ENCODE measurements at regions not wholly inside any gene's neighbourhood (a gene's known extent, or its start where the extent isn't known, plus 50 kb on each side); places are given as distances from the start of the nearest gene placed in this dataset.

DNA sequence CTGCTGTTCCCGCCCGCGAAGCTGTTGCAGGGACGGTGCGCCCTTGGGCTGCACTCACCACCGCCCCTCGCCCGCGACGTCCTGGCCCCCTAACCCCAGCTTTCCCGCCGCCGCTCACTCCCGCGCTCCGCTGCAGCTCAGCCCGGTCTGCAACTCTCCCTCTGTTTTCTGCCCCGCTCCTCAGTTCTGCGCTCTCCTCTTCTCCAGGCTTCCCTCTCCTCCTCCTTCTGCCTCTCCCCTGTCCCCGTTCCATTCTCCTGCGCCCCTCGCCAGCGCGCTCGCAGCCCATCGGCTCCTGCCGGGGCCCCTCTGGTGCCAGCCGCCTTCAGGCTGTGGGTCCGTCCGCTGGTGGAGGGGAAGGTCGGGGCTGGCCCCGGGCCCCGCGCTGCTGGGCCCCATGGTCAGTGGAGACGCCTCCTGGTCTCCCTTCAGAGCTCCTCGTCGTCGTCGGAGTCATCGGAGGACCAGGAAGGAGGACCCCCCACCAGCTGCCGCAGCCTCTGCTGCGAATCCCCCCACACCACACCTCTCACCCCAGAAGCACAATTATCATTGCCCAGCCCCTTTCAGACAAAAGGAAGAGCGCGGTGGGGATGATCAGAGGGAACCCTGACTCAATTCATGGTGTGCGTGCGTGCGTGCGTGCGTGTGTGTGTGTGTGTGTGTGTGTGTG, 223.2 kb upstream of the FOXF1 start:
- DNase-seq = no peak

DNA sequence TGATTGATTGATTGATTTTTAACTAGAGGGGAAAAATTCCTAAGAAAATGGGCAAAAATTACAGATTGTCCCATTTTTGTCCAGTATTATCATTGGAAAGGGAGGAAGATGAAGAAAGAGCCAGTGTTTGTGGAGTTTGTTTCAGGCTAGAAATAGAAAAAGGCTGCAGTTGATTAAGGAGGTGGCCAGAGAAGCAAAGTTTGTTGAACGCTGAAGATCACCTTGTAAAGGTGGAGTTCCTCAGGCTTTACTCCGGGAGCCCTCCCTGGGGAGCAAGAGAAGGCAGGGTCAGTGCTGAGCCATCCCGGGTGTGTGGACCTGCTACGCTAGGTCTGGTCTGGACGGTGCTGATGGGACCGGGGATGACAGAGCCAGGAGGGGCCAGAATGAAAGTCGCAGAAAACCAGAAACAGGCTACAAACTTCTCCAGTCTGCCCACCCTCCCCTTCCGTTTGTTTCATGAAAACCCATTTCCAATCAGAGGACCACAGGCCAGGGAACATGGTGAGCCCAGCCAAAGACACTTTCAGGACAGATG, 222.6 kb upstream of the FOXF1 start:
- DNase-seq = no peak

- DNase-seq = no peak
These were observed 221.5 kb upstream of the FOXF1 start for GRCh38 chr16:86288716-86289294.

- no peak for DNase-seq
These were observed 221.0 kb upstream of the FOXF1 start for GRCh38 chr16:86289304-86289703.

- DNase-seq = no peak
These were observed 220.4 kb upstream of the FOXF1 start for GRCh38 chr16:86289907-86290306.

- DNase-seq = no peak
These were observed 218.8 kb upstream of the FOXF1 start for GRCh38 chr16:86291491-86291890.

GRCh38 chr16:86292171-86292775, 218.1 kb upstream of the FOXF1 start:
- no peak for DNase-seq

DNA sequence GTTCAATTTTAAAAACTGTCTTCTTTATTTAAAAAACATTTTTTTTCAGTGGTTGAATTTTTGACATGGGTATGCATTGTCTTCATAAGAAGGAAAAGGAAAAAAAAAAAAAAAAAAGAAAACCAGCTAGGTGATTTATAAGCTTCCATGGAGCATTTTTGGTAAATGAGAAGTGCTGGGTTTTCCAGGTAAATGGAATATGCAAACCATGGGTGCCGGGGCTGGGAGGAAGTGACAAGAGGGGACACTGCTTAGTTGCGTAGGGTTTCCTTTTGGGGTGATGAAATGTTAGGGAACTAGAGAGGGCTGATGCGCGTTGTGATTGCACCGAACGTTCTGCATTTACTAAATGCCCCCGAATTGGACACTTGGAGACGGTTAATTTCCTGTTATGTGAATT, 217.4 kb upstream of the FOXF1 start:
- no peak for DNase-seq

- DNase-seq = no peak
These were observed 216.4 kb upstream of the FOXF1 start for GRCh38 chr16:86293906-86294305.

- no peak for DNase-seq
These were observed 215.7 kb upstream of the FOXF1 start for GRCh38 chr16:86294535-86295196.

- DNase-seq = no peak
These were observed 214.1 kb upstream of the FOXF1 start for GRCh38 chr16:86296256-86296655.

- DNase-seq = no peak
These were observed 212.9 kb upstream of the FOXF1 start for GRCh38 chr16:86297391-86297790.

GRCh38 chr16:86297866-86298757, 212.2 kb upstream of the FOXF1 start:
- DNase-seq = no peak

GRCh38 chr16:86298758-86299134, 211.6 kb upstream of the FOXF1 start:
- DNase-seq = no peak

DNA sequence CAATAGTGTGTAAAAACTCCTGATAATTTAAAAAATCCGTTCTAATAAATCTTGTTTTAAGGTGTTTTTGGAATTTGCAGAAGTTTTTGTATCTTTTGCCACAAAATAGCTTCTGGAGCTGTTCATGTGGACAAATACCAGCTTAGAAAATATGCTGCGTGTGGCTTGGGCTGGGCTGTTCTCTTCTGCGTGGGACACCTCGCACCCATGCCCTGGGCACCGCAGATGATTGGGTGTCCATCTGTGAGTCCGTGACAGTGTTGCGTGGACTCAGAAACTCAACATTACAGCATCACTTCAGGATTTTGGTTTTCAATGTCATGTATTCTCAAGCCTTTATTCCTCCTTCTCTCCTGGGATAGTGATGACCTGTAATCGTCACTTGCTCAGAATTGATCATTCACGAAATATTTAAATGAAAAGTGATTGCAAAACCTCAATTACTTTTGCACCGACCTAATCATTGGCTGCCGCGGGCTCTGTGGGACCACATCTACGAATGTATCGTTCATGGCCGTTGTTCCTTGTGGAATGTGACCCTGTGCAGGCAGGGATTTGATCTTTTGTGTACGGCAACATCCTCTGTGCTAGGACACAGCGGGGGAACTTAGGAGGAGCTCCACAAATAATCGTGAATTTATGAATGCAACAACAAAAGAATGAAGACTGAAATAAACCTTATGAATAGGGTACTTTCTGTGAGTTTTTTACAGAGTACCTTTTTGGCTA, 210.3 kb upstream of the FOXF1 start:
- DNase-seq = no peak

DNA sequence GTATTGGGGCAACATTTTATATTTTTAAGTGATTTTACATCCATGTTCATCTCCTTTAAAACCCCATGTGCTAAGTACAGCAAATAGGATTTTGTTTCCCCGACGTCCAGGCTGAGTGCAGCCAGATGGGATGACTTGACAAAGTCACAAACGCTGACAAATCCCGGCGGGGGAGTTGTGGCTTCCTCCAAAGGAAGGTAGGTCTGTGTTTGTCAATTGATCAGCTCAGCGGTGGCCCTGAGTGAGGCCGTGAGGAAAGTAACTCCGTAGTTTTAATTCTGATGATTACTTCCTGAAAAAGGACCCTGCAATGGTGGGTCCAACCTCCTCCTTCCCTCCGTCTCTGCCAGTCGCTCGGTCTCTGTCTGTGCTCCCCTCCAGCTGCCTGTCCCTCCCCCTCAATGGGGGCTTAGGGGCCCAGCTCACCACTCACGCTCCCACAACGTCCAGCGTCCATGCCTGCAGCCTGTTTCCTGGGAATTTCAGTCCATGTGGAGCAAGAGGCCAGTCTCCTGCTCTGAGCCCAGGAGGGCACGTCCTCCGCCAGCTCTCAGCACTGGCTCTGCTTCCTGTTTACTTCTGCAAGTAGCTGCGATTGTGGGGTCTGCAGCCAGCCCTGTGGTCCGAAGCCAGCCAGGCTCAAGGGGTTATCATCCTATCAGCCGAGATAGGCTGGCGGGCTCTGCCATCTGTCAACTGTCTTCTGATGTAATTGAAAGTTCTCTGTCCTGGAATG, 209.4 kb upstream of the FOXF1 start:
- DNase-seq = no peak

DNA sequence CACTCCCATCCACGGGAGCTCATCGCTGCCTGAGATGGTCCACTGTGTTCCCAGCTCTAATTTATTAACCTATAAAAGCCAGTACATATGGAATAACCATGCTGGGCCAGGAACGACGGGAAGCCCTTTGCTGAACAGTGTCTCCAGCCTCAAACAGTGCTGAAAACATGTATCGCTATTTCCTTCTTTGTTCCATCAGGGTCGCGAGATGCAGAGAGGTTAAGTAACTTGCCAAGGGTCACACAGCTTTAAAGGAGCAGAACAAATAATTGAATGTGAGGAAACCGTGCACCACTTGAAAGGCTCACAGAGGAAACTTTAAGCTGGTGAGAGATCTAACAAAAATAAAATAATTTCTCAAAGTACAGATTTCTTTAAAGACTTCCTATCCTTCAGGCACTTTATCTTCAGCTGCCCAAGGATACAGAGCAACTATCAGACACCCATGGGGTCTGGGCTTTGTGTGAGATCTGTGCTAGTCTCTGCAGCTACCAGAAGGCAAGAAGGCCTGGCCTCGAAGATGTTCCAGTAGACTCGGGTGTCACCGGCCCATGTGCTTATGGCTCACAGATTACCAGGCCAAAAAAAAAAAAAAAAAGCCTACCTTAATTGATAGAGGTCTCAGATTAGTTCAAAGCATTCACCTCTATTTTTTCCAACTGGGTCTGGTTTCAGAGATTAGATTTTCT, 207.8 kb upstream of the FOXF1 start:
- DNase-seq = no peak

DNA sequence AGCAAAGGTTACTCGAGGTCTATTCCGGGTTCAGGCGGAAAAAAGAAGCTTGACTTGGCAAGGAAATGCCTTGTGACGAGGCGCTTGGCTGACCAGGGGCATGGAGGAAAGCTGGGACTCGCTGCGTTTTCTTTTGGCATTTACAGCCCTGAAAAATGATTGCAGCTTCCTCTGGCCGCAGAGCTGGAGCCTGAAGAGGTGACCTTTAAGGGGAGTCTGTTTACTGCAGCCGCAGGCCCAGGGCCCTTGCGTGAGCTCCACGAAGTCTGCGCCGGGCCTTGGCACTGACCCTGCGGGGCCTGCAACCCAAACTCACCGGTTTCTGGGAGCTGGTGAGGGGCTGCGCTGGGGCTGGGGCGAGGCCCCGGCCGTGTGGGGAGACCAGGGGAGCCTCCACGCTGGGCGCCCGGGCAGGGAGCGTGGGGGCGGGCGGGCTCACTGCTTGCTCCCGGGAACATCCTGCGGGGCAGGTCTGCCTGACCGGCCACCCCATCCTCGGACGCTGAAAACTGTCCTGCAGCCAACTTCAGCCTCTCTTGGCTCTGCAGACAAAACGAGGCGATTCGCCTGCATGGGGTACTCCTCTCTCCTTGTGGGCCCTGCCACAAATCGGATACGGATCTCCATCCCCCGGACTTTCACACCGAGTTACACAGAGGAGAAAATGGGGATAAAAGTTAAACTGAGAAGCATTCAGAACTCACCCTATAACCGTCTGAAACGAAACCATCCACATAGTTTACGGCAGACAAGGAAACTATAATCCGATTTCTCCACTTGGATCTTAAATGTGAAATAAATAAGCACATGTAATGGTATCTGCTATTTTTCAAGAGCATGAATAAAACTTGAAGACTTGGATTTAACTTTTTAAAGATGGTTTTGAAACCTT, 206.3 kb upstream of the FOXF1 start:
- no peak for DNase-seq

DNA sequence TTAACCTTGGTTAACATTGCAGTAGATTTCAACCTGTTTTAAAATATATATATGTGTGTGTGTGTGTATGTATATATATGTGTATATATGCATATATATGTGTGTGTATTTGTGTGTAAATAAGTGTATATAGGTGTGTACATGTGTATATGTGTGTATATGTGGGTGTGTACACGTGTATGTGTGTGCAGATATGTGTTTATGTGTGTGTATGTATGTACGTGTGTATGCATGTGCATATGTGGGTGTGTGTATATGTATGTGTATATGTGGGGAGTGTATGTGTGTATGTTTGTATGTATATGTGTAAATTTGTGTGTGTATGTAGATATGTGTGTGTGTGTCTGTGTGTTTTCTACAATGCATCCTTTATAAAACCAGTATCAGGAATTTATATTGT, 205.5 kb upstream of the FOXF1 start:
- no peak for DNase-seq

DNA sequence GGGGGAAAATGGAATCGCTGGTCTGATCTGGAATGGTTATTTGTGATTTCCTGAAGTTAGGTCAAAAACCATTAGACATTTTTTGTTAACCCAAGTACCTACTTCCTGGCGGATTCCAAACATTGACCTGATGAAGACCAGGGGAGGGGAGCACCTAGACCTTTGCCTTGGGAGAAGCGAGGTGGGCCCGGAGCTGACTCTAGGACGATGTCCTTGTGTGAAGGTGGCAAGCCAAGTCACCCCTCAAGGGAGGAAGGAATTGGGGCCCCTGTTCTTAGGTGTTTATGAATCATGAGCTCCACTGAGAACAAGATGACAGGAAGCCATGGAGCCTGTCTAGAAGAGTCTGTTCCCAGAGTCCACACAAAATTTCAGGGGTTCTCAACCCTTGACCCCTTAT, 204.9 kb upstream of the FOXF1 start:
- DNase-seq = no peak
